MCF 10A (cell line): ENCODE measurements at regions not wholly inside any gene's neighbourhood (a gene's known extent, or its start where the extent isn't known, plus 50 kb on each side); places are given as distances from the start of the nearest gene placed in this dataset.
"Not testable (repeated sequence)": the region's sequence is repeated elsewhere in the genome, so short reads cannot be mapped to it uniquely, and the experiment has no call there.

ENCODE experiments used
- BruUV-seq: library from RNA; stranded (reverse); fragments of 400-500 nt; replicated peaks from 2 replicates; lab custom pipeline; 2021; lab: Mats Ljungman, UMichigan
- CTCF ChIA-PET: fragments of 300-600 bp; sonication (Branson Sonifier 250); formaldehyde crosslinking; extraction: SDS; loops from one replicate; lab custom pipeline; 2021; ENCODE audit warnings: antibody characterized with exemption, inconsistent platforms; lab: Yijun Ruan, JAX
- POLR2A ChIA-PET: fragments of 300-600, 350-650 bp; sonication (Branson Sonifier 250); formaldehyde crosslinking; extraction: SDS; loops from one replicate; lab custom pipeline; 2020; ENCODE audit warnings: antibody characterized with exemption, inconsistent platforms; lab: Yijun Ruan, JAX
- DNase-seq: peaks from one replicate; pipeline ENCODE4 v3.0.0-alpha.2; 2018; ENCODE audit not compliant: unreplicated experiment
- H3K27ac Mint-ChIP-seq: one replicate; pipeline ENCODE4 v1.8.0; 2022; ENCODE audit warnings: mild to moderate bottlenecking, low read depth, mixed read lengths; ENCODE audit not compliant: unreplicated experiment
- H3K27me3 Mint-ChIP-seq: one replicate; pipeline ENCODE4 v1.8.0; 2022; ENCODE audit warnings: mixed read lengths; ENCODE audit not compliant: insufficient read depth, unreplicated experiment
- H3K36me3 Mint-ChIP-seq: one replicate; pipeline ENCODE4 v1.8.0; 2022; ENCODE audit warnings: mild to moderate bottlenecking, moderate library complexity, mixed read lengths; ENCODE audit not compliant: insufficient read depth, unreplicated experiment
- H3K4me1 Mint-ChIP-seq: one replicate; pipeline ENCODE4 v1.8.0; 2022; ENCODE audit warnings: mixed read lengths; ENCODE audit not compliant: insufficient read depth, unreplicated experiment
- H3K4me3 Mint-ChIP-seq: one replicate; pipeline ENCODE4 v1.8.0; 2022; ENCODE audit warnings: mild to moderate bottlenecking, moderate library complexity, mixed read lengths; ENCODE audit not compliant: unreplicated experiment
- H3K9me3 Mint-ChIP-seq: one replicate; pipeline ENCODE4 v1.8.0; 2022; ENCODE audit warnings: mixed read lengths; ENCODE audit not compliant: unreplicated experiment
- CTCF ChIP-seq: fragments of 200-600 bp; IDR thresholded peaks from one replicate; pipeline ENCODE4 v1.8.0; 2022; ENCODE audit warnings: antibody characterized with exemption, mild to moderate bottlenecking; ENCODE audit not compliant: unreplicated experiment
- intact Hi-C: fragments of 100-400 bp; cut with micrococcal nuclease; formaldehyde crosslinking; loops from 2 replicates; pipeline ENCODE4 v1.14.1; 2022

DNA sequence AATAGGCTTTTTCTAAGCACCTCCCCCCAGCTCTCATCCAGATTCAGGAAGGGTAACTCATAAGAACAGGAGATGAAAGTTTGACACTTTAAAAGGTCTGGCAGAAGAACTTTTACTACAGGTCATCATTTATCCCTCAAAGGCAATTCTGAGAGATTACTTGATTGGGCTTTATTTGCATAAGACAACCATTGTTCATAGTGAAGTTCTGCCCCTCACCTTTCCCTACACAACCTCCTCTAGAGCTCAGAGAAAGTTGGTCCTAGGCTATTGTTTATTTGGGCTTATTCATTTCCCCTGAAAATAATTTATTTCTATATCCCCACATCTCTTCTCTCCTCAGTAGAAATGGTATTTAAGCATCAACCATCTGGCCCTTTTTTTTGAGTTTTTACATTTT, 568.4 kb downstream of the ZNF608 start:
- no peak for TF ChIP-seq CTCF
- Mint-ChIP-seq H3K27ac (no peak overlapping the region), H3K4me3 (no peak overlapping the region), H3K9me3 (peaks cover 15% of the 10 kb centered on the region), H3K27me3 (no peaks in the 10 kb centered on the region), H3K36me3 (no peaks in the 10 kb centered on the region), H3K4me1 (peaks cover 8% of the 10 kb centered on the region)
- CTCF ChIA-PET, result no interaction called here
- BruUV-seq, result no TSS peak
- POLR2A ChIA-PET, result no interaction called here
- intact Hi-C loops, result no loop called here
- no peak for DNase-seq

- ChIA-PET POLR2A (no interaction called here), CTCF (interaction anchor here (1.0 kb wide), 1 partner anchor 10 kb away, joined by 5 read pairs; no protein-coding TSS in a partner anchor)
- Mint-ChIP-seq H3K9me3 (peaks cover 28% of the 10 kb centered on the region), H3K27ac (no peak overlapping the region), H3K4me3 (no peak overlapping the region), H3K27me3 (no peaks in the 10 kb centered on the region), H3K36me3 (no peaks in the 10 kb centered on the region), H3K4me1 (peaks cover 8% of the 10 kb centered on the region)
- no TSS peak for BruUV-seq
- no peak for TF ChIP-seq CTCF
- intact Hi-C loops, result no loop called here
- peak; percentile 41 for DNase-seq
Observed at GRCh38 chr5:124176692-124177091, 569.7 kb downstream of the ZNF608 start.

DNA sequence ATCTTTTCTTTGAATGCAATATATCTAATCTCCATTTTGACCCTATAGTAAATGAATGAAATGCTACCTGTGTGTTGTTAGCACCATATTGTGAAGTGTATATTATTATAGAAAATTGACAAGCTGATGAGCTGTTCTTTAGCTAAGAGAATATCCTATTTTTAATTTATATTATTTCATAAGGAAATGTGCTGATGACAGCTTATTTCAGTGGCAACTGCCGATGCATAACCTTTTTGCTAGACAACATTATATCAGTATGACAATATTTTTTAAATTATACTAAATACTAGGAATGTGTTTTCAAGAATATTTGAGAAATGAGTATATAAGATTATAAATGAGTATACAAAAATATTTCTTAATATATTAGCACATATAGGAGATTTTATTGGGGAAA, 573.1 kb downstream of the ZNF608 start:
- CTCF ChIA-PET, result no interaction called here
- intact Hi-C loops, result no loop called here
- TF ChIP-seq CTCF, result no peak
- no peaks in the 10 kb centered on the region for H3K27me3 Mint-ChIP-seq
- H3K27ac Mint-ChIP-seq, result no peak overlapping the region
- DNase-seq, result no peak
- BruUV-seq, result no TSS peak
- H3K9me3 Mint-ChIP-seq, result peaks cover 45% of the 10 kb centered on the region
- H3K4me1 Mint-ChIP-seq, result peaks cover 4% of the 10 kb centered on the region
- no peaks in the 10 kb centered on the region for H3K36me3 Mint-ChIP-seq
- POLR2A ChIA-PET, result no interaction called here
- no peak overlapping the region for H3K4me3 Mint-ChIP-seq

DNA sequence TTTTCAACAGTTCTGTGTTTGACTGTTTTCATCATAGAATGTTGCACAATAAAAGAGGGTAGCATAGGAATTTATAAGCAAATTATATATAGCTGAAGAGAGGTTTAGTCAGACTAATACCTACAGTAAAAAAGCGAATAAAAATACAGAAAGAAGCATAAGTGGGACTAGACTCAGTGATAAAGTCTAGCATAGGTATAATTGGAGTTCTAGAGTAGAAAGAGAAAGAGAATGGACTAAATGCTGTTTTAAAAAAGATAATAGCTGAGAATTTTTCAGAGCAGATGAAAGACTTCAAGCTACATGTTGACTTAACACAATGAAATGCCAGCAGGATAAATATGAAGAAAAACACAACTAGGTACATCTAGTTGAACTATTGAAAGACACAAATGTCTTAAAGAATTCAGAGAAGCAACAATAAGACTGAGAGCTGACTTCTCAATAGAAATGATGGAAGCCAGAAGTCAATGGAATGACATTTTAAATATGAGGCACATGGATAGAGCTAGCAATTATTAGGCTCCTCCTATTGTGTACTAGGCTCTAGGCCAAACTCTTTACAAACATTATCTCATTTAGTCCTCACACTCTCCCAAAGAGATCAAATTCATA, 573.9 kb downstream of the ZNF608 start:
- H3K4me1 Mint-ChIP-seq, result peaks cover 4% of the 10 kb centered on the region
- intact Hi-C loops, result no loop called here
- peaks cover 46% of the 10 kb centered on the region for H3K9me3 Mint-ChIP-seq
- no peak for DNase-seq
- no peaks in the 10 kb centered on the region for H3K27me3 Mint-ChIP-seq
- no peak for TF ChIP-seq CTCF
- POLR2A ChIA-PET, result no interaction called here
- H3K36me3 Mint-ChIP-seq, result no peaks in the 10 kb centered on the region
- CTCF ChIA-PET, result no interaction called here
- no peak overlapping the region for H3K4me3 Mint-ChIP-seq
- no peak overlapping the region for H3K27ac Mint-ChIP-seq
- no TSS peak for BruUV-seq

DNA sequence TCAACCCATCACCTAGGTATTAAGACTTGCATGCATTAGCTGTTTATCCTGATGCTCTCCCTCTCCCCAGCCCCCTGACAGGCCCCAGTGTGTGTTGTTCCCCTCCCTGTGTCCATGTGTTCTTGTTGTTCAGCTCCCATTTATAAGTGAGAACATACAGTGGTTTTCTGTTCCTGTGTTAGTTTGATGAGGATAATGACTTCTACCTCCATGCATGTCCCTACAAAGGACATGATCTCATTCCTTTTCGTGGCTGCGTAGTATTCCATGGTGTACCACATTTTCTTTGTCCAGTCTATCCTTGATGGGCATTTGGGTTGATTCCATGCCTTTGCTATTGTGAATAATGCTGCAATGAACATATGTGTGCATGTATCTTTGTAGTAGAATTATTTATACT, 578.3 kb downstream of the ZNF608 start:
- CTCF ChIA-PET, result interaction anchor here (0.7 to 1.6 kb wide), 2 partner anchors 36 to 106 kb away, joined by 3 to 4 read pairs; no protein-coding TSS in a partner anchor
- intact Hi-C loops, H3K27me3 Mint-ChIP-seq, H3K4me3 Mint-ChIP-seq, DNase-seq, BruUV-seq, H3K27ac Mint-ChIP-seq, H3K4me1 Mint-ChIP-seq, H3K36me3 Mint-ChIP-seq: not testable (repeated sequence)
- POLR2A ChIA-PET, result interaction anchor here (0.5 to 0.7 kb wide), 2 partner anchors 153 to 249 kb away, joined by 3 read pairs; no protein-coding TSS in a partner anchor
- peaks cover 39% of the 10 kb centered on the region for H3K9me3 Mint-ChIP-seq
